Thyroid gland (tissue), 4 donors: ENCODE measurements at regions not wholly inside any gene's neighbourhood (a gene's known extent, or its start where the extent isn't known, plus 50 kb on each side); places are given as distances from the start of the nearest gene placed in this dataset.

Experiments
- DNase-seq, 2 donors: peaks; one replicate each; pipeline ENCODE4 v3.0.0-alpha.2; 2019
- H3K27ac ChIP-seq, 3 donors: fragments of 200-600 bp; sonication (generic); 1 replicate in 2 of 3; 2 replicates in 1 of 3; pipeline ENCODE4 v1.5.1; 2016 to 2019; ENCODE audit warnings: mild to moderate bottlenecking in 1 of 3, moderate library complexity in 1 of 3
- H3K27me3 ChIP-seq: fragments of 200-600 bp; sonication (generic); one replicate; pipeline ENCODE4 v1.5.1; 2019
- H3K36me3 ChIP-seq, 2 donors: fragments of 200-600 bp; sonication (generic); one replicate each; pipeline ENCODE4 v1.5.1; 2016 to 2019
- H3K4me1 ChIP-seq, 2 donors: fragments of 200-600 bp; sonication (generic); one replicate each; pipeline ENCODE4 v1.5.1; 2017 to 2019
- H3K4me3 ChIP-seq, 3 donors: fragments of 200-600 bp; sonication (generic); replicated peaks in 1 of 3; 1 replicate in 2 of 3; 2 replicates in 1 of 3; pipeline ENCODE4 v1.5.1; 2016; ENCODE audit warnings: mild to moderate bottlenecking in 1 of 3
- H3K9me3 ChIP-seq: fragments of 200-600 bp; sonication (generic); one replicate; pipeline ENCODE4 v1.5.1; 2017
- POLR2A ChIP-seq, 2 donors: fragments of 450-650 bp; IDR thresholded peaks; one replicate each; pipeline ENCODE4 v1.6.1; 2017; ENCODE audit warnings: antibody characterized with exemption in 2 of 2, mild to moderate bottlenecking in 2 of 2, moderate library complexity in 1 of 2
- WGBS, 2 donors: methylation state at CpG; one replicate each; pipeline ENCODE4 v1.1.5; 2017; 5-methylcytosine and 5-hydroxymethylcytosine counted together
- intact Hi-C: fragments of 100-400 bp; cut with DNase I; formaldehyde crosslinking; loops from one replicate; pipeline ENCODE4 v1.15.1; 2023
- TF ChIP-seq, protein P1 (sequence below), 6 experiments: fragments of 200-600 bp in 3 of 6; fragments of 450-650 bp in 3 of 6; sonication (generic) in 3 of 6; IDR thresholded peaks; one replicate each; pipeline ENCODE4 v1.5.1; 2016 to 2019; ENCODE audit warnings: antibody characterized with exemption in 6 of 6, mild to moderate bottlenecking in 2 of 6, inconsistent platforms in 1 of 6, moderate library complexity in 1 of 6

- H3K27ac ChIP-seq: no peak overlapping the region
- 75 to 84% methylated on average over 8 of the region's 8 CpGs for WGBS, 2 donors
- intact Hi-C loops: no loop called here
- H3K4me3 ChIP-seq: no peak overlapping the region
- no peak for DNase-seq
- H3K4me1 ChIP-seq: no peaks in the 10 kb centered on the region
- H3K36me3 ChIP-seq: no peaks in the 10 kb centered on the region
- no peaks in the 10 kb centered on the region for H3K9me3 ChIP-seq
- H3K27me3 ChIP-seq: no peaks in the 10 kb centered on the region
- TF ChIP-seq POLR2A (IDR thresholded peaks at IDR 0.05): no peak
- TF ChIP-seq, protein P1, sequence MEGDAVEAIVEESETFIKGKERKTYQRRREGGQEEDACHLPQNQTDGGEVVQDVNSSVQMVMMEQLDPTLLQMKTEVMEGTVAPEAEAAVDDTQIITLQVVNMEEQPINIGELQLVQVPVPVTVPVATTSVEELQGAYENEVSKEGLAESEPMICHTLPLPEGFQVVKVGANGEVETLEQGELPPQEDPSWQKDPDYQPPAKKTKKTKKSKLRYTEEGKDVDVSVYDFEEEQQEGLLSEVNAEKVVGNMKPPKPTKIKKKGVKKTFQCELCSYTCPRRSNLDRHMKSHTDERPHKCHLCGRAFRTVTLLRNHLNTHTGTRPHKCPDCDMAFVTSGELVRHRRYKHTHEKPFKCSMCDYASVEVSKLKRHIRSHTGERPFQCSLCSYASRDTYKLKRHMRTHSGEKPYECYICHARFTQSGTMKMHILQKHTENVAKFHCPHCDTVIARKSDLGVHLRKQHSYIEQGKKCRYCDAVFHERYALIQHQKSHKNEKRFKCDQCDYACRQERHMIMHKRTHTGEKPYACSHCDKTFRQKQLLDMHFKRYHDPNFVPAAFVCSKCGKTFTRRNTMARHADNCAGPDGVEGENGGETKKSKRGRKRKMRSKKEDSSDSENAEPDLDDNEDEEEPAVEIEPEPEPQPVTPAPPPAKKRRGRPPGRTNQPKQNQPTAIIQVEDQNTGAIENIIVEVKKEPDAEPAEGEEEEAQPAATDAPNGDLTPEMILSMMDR (IDR thresholded peaks at IDR 0.05): no peak
Observed at GRCh38 chr2:35871672-35872071, 483.9 kb upstream of the CRIM1 start.

GRCh38 chr2:35870713-35871112 is 484.9 kb upstream of the CRIM1 start:
- H3K4me3 ChIP-seq: no peak overlapping the region
- no peaks in the 10 kb centered on the region for H3K9me3 ChIP-seq
- H3K4me1 ChIP-seq: no peaks in the 10 kb centered on the region
- WGBS, 2 donors: 69 to 83% methylated on average over 1 of the region's 1 CpG
- intact Hi-C loops: no loop called here
- no peak overlapping the region for H3K27ac ChIP-seq
- no peaks in the 10 kb centered on the region for H3K36me3 ChIP-seq
- DNase-seq: no peak
- TF ChIP-seq, protein P1 (IDR thresholded peaks at IDR 0.05): no peak
- TF ChIP-seq POLR2A (IDR thresholded peaks at IDR 0.05): no peak
- H3K27me3 ChIP-seq: no peaks in the 10 kb centered on the region

- Histone ChIP-seq H3K4me3 (no peak overlapping the region), H3K4me1 (no peaks in the 10 kb centered on the region), H3K36me3 (no peaks in the 10 kb centered on the region), H3K27me3 (no peaks in the 10 kb centered on the region), H3K27ac (no peak overlapping the region), H3K9me3 (no peaks in the 10 kb centered on the region)
- intact Hi-C loops: no loop called here
- DNase-seq: no peak
- WGBS, 2 donors: 44 to 51% methylated on average over 2 of the region's 2 CpGs
- TF ChIP-seq, protein P1 (IDR thresholded peaks at IDR 0.05): no peak
- no peak for TF ChIP-seq POLR2A (IDR thresholded peaks at IDR 0.05)
Observed at GRCh38 chr2:35864141-35864540, 491.4 kb upstream of the CRIM1 start.

DNA sequence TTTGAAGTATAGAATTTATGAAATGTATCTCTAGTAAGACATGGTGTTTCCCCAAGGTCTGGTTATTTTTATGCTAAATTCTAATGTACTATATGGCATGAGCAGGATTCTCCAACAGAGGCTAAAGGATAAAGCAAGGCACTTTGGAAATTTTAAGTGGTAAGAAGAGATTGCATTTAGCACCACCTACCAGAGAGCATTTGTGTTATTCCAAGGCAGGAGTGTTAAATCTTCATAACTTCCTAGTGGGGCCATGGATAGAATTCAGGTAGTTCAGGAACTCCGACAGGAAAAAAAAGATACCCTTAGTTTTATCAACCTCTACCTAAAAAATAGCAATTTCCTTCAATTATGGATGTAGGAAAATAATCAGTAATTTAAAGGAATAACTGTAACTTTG is 497.4 kb upstream of the CRIM1 start:
- intact Hi-C loops: no loop called here
- H3K4me3 ChIP-seq: no peak overlapping the region
- H3K36me3 ChIP-seq: no peaks in the 10 kb centered on the region
- H3K9me3 ChIP-seq: no peaks in the 10 kb centered on the region
- H3K4me1 ChIP-seq: no peaks in the 10 kb centered on the region
- TF ChIP-seq POLR2A (IDR thresholded peaks at IDR 0.05): no peak
- TF ChIP-seq, protein P1 (IDR thresholded peaks at IDR 0.05): no peak
- no peaks in the 10 kb centered on the region for H3K27me3 ChIP-seq
- 93 to 98% methylated on average over 1 of the region's 1 CpG for WGBS, 2 donors
- no peak overlapping the region for H3K27ac ChIP-seq
- no peak for DNase-seq

- DNase-seq: no peak
- H3K9me3 ChIP-seq: no peaks in the 10 kb centered on the region
- no peak overlapping the region for H3K27ac ChIP-seq
- no peaks in the 10 kb centered on the region for H3K36me3 ChIP-seq
- no peak overlapping the region for H3K4me3 ChIP-seq
- TF ChIP-seq POLR2A (IDR thresholded peaks at IDR 0.05): no peak
- TF ChIP-seq, protein P1 (IDR thresholded peaks at IDR 0.05): no peak
- H3K27me3 ChIP-seq: no peaks in the 10 kb centered on the region
- intact Hi-C loops: no loop called here
- 58 to 75% methylated on average over 3 of the region's 3 CpGs for WGBS, 2 donors
- H3K4me1 ChIP-seq: no peaks in the 10 kb centered on the region
Observed at GRCh38 chr2:35857498-35857897, 498.1 kb upstream of the CRIM1 start.
